Esophagus muscularis mucosa (tissue), 4 donors: ENCODE measurements at regions not wholly inside any gene's neighbourhood (a gene's known extent, or its start where the extent isn't known, plus 50 kb on each side); places are given as distances from the start of the nearest gene placed in this dataset.

Experiments
- EP300 ChIP-seq: sonication (generic); formaldehyde crosslinking; IDR thresholded peaks from one replicate; pipeline ENCODE4 v1.6.1; 2017; ENCODE audit warnings: antibody characterized with exemption
- POLR2A ChIP-seq: fragments of 450-650 bp; IDR thresholded peaks from one replicate; pipeline ENCODE4 v1.6.1; 2017; ENCODE audit warnings: antibody characterized with exemption, moderate library complexity, mild to moderate bottlenecking, low read depth
- POLR2AphosphoS5 ChIP-seq, 2 donors: sonication (generic); formaldehyde crosslinking; IDR thresholded peaks; one replicate each; pipeline ENCODE4 v1.6.1; 2017; ENCODE audit warnings: antibody characterized with exemption in 2 of 2
- TF ChIP-seq, protein P1 (sequence below), 3 experiments: fragments of 200-600 bp in 2 of 3; fragments of 450-650 bp in 1 of 3; sonication (generic) in 2 of 3; IDR thresholded peaks; one replicate each; pipeline ENCODE4 v1.5.1; 2017 to 2019; ENCODE audit warnings: antibody characterized with exemption in 3 of 3, mild to moderate bottlenecking in 2 of 3, moderate library complexity in 1 of 3

DNA sequence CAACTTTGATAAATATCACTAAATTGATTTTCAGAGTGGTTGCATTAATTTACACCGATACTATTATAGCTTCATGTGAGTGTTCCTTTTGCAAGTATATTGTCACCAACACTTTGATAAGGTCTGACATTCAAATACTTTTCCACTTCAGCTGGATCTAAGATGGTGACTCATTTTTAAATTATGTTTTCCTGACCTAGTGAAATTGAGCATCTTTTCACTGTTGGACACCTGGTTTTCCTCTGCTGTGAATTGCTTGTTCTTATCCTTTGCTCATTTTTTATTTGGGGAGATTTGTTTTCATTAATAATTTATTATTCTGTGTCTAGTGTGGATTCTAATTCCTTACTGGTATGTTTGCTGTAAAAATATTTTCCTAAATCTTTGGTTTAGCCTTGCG, 85.2 kb upstream of the PRDM1 start:
- TF ChIP-seq, protein P1, sequence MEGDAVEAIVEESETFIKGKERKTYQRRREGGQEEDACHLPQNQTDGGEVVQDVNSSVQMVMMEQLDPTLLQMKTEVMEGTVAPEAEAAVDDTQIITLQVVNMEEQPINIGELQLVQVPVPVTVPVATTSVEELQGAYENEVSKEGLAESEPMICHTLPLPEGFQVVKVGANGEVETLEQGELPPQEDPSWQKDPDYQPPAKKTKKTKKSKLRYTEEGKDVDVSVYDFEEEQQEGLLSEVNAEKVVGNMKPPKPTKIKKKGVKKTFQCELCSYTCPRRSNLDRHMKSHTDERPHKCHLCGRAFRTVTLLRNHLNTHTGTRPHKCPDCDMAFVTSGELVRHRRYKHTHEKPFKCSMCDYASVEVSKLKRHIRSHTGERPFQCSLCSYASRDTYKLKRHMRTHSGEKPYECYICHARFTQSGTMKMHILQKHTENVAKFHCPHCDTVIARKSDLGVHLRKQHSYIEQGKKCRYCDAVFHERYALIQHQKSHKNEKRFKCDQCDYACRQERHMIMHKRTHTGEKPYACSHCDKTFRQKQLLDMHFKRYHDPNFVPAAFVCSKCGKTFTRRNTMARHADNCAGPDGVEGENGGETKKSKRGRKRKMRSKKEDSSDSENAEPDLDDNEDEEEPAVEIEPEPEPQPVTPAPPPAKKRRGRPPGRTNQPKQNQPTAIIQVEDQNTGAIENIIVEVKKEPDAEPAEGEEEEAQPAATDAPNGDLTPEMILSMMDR (IDR thresholded peaks at IDR 0.05), result no peak
- TF ChIP-seq POLR2A (no peak), POLR2AphosphoS5 (IDR thresholded peaks at IDR 0.05) (no peak), EP300 (no peak)
